Stomach (tissue), 8 donors: ENCODE measurements at regions not wholly inside any gene's neighbourhood (a gene's known extent, or its start where the extent isn't known, plus 50 kb on each side); places are given as distances from the start of the nearest gene placed in this dataset.
A peak's percentile ranks its signal among the peaks of the same experiment; 100 is the strongest.
"Not testable (repeated sequence)": the region's sequence is repeated elsewhere in the genome, so short reads cannot be mapped to it uniquely, and the experiment has no call there.

Experiments used
- DNase-seq, 2 donors: peaks; one replicate each; pipeline versions ENCODE4 v3.0.0 to v3.0.0-alpha.2; 2013 to 2019
- H3K27ac ChIP-seq, 5 donors: fragments of 200-600 bp in 4 of 5; sonication (generic) in 4 of 5; one replicate each; pipeline ENCODE4 v1.5.1; 2013 to 2019; ENCODE audit warnings: mild to moderate bottlenecking in 1 of 5, moderate library complexity in 1 of 5
- H3K27me3 ChIP-seq, 3 donors: fragments of 200-600 bp; sonication (generic); one replicate each; pipeline ENCODE4 v1.5.1; 2017 to 2019; ENCODE audit warnings: mixed run types in 1 of 3
- H3K36me3 ChIP-seq, 4 donors: fragments of 200-600 bp; sonication (generic); 1 replicate in 3 of 4; 2 replicates in 1 of 4; pipeline ENCODE4 v1.5.1; 2016 to 2019
- H3K4me1 ChIP-seq, 4 donors: fragments of 200-600 bp; sonication (generic); one replicate each; pipeline ENCODE4 v1.5.1; 2016 to 2019
- H3K4me3 ChIP-seq, 4 donors: fragments of 200-600 bp; sonication (generic) in 3 of 4; one replicate each; pipeline ENCODE4 v1.5.1; 2016 to 2019; ENCODE audit warnings: mild to moderate bottlenecking in 1 of 4
- H3K9me3 ChIP-seq, 4 donors: fragments of 200-600 bp; sonication (generic); one replicate each; pipeline ENCODE4 v1.5.1; 2016 to 2019
- EP300 ChIP-seq: sonication (generic); formaldehyde crosslinking; IDR thresholded peaks from one replicate; pipeline ENCODE4 v1.6.1; 2017; ENCODE audit warnings: antibody characterized with exemption
- POLR2A ChIP-seq, 4 donors: fragments of 450-650 bp; IDR thresholded peaks; one replicate each; pipeline ENCODE4 v1.6.1; 2016; ENCODE audit warnings: antibody characterized with exemption in 4 of 4, control low read depth in 2 of 4, mild to moderate bottlenecking in 1 of 4, moderate library complexity in 1 of 4
- POLR2AphosphoS5 ChIP-seq, 3 donors: sonication (generic); formaldehyde crosslinking; IDR thresholded peaks; one replicate each; pipeline ENCODE4 v1.6.1; 2016; ENCODE audit warnings: antibody characterized with exemption in 3 of 3
- WGBS, 5 donors: extraction: QIAGEN DNeasy Blood & Tissue Kit in 3 of 5; methylation state at CpG; one replicate each; pipeline versions ENCODE4 v1.1.5 to v1.1.7; 2013 to 2018; 5-methylcytosine and 5-hydroxymethylcytosine counted together
- intact Hi-C: fragments of 100-400 bp; cut with DNase I; formaldehyde crosslinking; loops from one replicate; pipeline ENCODE4 v1.15.1; 2023; ENCODE audit warnings: low total_unique reads
- TF ChIP-seq, protein P1 (sequence below), 7 experiments: fragments of 450-650 bp in 4 of 7; fragments of 200-600 bp in 3 of 7; sonication (generic) in 3 of 7; IDR thresholded peaks; one replicate each; pipeline ENCODE4 v1.5.1; 2016 to 2019; ENCODE audit warnings: antibody characterized with exemption in 7 of 7, control low read depth in 2 of 7, mild to moderate bottlenecking in 1 of 7
- donor health status: healthy with polysubstance abuse.
- donor health status: Bipolar disorder and iron deficiency.
- donor health status: healthy.

DNA sequence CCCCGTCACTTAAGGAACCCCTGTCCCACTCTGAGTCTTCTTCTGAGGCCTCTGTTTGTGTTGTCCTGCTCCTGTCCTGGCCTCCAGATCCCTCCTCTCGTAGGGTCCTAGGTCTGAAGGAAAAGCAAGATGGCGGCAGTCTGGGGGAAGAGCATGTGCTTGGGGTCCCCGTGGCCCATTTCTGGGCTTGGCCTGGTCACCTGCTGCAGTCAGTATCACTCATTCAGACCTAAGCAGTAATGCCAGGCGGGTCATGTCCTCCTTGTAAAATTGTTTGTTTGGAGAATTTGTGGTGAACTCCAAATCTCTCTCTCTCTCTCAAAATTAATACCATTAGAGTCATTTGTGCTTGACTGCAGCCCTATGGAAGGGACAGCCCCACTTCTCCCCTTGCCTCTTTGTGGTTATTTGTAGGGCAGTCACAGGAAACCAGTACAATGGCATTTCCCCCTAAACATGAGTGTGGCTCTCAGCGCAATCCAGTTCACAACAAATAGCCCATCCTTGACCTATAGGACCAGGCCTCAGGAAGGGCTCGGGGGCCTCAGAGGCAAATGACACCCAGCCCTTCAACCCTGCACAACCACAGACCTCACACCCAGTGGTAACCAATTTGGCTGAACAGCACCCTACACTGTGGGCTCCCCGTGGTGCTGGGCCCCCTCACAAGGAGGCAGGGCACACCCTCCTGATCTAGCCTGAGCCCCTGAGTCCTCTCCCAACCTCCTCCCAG lies 173.5 kb downstream of the OR4M2 start:
- Histone ChIP-seq H3K36me3 (no peaks in the 10 kb centered on the region), H3K4me1 (no peaks in the 10 kb centered on the region), H3K4me3 (no peak overlapping the region), H3K27ac (no peak overlapping the region), H3K27me3 (peaks cover 0 to 11% (median 0%) of the 10 kb centered on the region in 3 donors), H3K9me3 (peaks cover 0 to 29% (median 3%) of the 10 kb centered on the region in 4 donors)
- WGBS, 5 donors: 54 to 58% (median 56%) methylated on average over 8 of the region's 8 CpGs
- TF ChIP-seq POLR2A (IDR thresholded peaks at IDR 0.05): no peak
- intact Hi-C loops: loop anchor here (10.0 kb wide), 1 partner anchor 1909 kb away; no protein-coding TSS in a partner anchor
- DNase-seq: no peak

DNA sequence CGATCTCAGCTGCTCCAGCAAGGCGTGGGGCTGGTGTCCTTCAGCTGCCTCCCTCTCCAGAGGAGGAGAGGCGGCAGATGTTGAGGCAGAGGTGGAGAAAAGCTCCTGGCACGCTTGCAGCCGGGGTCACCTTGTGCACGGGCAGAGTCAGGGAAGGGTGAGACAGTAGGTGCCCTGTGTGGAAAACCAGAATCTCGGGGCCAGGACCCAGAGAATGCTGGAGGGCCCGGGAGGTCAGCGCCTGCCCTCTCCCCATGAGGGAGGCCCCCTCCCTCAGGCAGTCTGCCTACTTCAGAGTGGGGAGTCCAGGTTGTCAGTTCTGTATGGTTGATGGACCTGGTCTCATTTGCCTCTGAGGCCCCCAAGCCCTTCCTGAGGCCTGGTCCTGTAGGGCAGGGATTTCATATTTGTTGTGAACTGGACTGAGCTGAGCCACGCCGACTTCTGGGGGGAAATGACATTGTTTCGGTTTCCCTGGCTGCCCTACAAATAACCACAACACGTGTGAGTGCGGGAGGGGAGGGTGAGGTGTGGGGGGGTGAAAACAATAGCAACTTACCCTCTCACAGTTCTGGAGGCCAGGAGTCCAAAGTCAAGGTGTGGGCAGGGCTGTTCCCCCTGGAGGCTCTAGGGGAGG lies 174.2 kb downstream of the OR4M2 start:
- not testable (repeated sequence) for H3K4me3 ChIP-seq, H3K4me1 ChIP-seq, DNase-seq, H3K27ac ChIP-seq, H3K36me3 ChIP-seq
- WGBS, 5 donors: 61 to 72% (median 62%) methylated on average over 8 to 14 of the region's 14 CpGs
- intact Hi-C loops: loop anchor here (10.0 kb wide), 1 partner anchor 1910 kb away; no protein-coding TSS in a partner anchor
- H3K9me3 ChIP-seq: peaks cover 0 to 28% (median 4%) of the 10 kb centered on the region in 4 donors
- H3K27me3 ChIP-seq: peaks cover 0 to 11% (median 0%) of the 10 kb centered on the region in 3 donors

DNA sequence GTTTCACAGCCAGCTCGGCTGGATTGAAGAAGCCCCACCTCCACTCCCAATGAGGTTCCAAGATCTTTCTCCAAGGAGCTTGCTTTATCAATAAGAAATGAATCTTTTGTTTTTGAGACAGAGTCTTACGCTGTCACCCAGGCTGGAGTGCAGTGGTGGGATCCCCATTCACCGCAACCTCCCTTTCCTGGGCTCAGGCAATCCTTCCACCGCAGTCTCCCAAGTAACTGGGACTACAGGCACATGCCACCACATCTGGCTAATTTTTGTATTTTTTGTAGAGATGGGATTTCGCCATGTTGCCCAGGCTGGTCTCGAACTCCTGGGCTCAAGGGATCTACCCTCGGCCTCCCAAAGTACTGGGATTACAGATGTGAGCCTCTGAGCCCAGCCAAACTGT lies 175.3 kb downstream of the OR4M2 start:
- intact Hi-C loops: loop anchor here (10.0 kb wide), 1 partner anchor 1911 kb away; no protein-coding TSS in a partner anchor
- WGBS, 5 donors: 69 to 83% (median 81%) methylated on average over 7 of the region's 7 CpGs

DNA sequence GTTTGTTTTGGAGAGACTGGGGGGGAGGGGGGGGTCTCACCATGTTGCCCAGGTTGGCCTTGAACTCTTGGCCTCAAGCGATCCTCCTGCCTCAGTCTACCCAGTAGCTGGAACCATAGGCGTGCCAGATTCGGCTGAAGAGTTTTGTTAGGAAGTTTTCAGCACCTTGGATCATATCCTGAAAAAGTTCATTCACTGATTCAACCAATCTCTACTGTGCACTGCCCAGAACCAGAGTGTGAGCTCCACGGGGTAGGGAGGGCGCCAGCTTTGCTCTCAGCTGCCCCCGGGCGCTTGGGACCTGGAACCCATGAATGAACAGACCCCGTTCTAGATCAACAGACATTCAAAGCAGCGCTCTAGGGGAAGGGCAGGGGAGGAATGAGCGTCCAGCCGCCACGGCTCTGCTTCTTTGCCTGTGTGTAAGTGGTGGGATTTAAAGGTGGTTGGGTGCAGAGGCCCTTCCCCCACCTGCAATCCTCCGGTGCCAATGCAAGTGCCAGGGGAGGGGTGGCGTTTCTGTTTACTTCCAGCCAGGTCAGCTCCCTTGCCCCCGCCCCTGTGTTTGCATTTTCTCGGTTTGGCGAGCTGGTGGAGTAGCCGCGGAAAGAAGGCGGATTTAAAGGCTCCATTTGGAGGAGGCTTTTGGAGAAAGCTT lies 176.2 kb downstream of the OR4M2 start:
- not testable (repeated sequence) for DNase-seq, H3K27ac ChIP-seq, H3K4me3 ChIP-seq, H3K36me3 ChIP-seq, H3K4me1 ChIP-seq
- peaks cover 0 to 26% (median 4%) of the 10 kb centered on the region in 4 donors for H3K9me3 ChIP-seq
- peaks cover 0 to 11% (median 0%) of the 10 kb centered on the region in 3 donors for H3K27me3 ChIP-seq
- intact Hi-C loops: loop anchor here (10.0 kb wide), 1 partner anchor 1912 kb away; no protein-coding TSS in a partner anchor
- 72 to 80% (median 75%) methylated on average over 20 of the region's 20 CpGs for WGBS, 5 donors

More for the DNA sequence above, 175.3 kb downstream of the OR4M2 start:
- H3K4me3 ChIP-seq, H3K27ac ChIP-seq, H3K4me1 ChIP-seq, H3K36me3 ChIP-seq, DNase-seq: not testable (repeated sequence)
- peaks cover 0 to 11% (median 0%) of the 10 kb centered on the region in 3 donors for H3K27me3 ChIP-seq
- H3K9me3 ChIP-seq: peaks cover 0 to 26% (median 4%) of the 10 kb centered on the region in 4 donors

DNA sequence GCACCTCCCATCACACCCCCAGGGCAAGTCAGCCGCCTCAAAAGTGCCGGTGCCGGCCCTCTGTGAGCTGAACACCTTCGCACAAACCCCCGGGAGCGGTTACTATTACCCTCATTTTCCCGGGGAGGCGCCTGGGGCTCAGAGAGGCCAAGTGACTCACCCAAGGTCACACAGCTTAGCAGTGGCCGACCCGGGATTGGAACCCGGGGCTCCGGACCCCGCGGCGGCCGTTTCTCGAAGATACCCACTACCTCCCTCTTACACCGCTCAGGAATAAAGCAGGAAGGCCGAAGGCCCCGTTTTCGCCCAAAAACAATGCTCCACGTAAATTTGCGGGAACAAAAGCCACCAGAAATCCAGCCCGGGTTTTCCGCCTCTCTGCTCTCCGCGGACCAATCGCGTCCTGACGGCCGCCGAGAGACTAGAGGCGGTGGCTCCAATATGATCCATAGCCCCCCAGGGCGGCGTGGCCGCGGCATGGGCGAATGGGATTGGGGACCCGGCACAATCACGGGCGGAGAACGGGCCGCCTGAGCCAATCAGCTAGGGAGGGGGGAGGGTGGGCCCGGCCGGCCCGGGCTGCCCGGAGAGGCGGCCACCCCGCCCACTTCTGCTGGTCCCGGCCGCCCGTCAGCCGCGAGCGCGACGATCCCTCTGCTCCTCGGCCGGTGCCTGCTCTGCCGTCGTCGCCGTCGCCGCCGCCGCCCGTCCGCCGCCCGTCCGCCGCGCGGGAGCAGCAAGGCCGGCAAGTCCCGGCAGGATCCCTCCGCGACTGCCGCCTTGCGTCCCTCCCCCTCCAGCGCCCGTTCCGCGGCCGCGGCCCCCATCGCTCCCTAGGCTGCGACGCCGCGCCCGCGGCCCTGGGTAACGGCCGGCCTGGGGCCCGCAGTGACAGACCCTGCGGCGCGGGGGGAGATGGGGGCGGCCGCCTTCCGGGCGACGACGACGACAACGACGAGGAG lies 177.0 kb downstream of the OR4M2 start:
- WGBS, 5 donors: 56 to 80% (median 75%) methylated on average over 62 to 109 of the region's 109 CpGs
- no peaks in the 10 kb centered on the region for H3K4me1 ChIP-seq
- H3K36me3 ChIP-seq: no peaks in the 10 kb centered on the region
- peak overlapping the region in 1 of 5 donors; percentile 59 for H3K27ac ChIP-seq
- H3K4me3 ChIP-seq: no peak overlapping the region
- TF ChIP-seq POLR2A (IDR thresholded peaks at IDR 0.05) (no peak), EP300 (no peak), POLR2AphosphoS5 (IDR thresholded peaks at IDR 0.05) (no peak)
- TF ChIP-seq, protein P1, sequence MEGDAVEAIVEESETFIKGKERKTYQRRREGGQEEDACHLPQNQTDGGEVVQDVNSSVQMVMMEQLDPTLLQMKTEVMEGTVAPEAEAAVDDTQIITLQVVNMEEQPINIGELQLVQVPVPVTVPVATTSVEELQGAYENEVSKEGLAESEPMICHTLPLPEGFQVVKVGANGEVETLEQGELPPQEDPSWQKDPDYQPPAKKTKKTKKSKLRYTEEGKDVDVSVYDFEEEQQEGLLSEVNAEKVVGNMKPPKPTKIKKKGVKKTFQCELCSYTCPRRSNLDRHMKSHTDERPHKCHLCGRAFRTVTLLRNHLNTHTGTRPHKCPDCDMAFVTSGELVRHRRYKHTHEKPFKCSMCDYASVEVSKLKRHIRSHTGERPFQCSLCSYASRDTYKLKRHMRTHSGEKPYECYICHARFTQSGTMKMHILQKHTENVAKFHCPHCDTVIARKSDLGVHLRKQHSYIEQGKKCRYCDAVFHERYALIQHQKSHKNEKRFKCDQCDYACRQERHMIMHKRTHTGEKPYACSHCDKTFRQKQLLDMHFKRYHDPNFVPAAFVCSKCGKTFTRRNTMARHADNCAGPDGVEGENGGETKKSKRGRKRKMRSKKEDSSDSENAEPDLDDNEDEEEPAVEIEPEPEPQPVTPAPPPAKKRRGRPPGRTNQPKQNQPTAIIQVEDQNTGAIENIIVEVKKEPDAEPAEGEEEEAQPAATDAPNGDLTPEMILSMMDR (IDR thresholded peaks at IDR 0.05): no peak
- peaks cover 0 to 26% (median 4%) of the 10 kb centered on the region in 4 donors for H3K9me3 ChIP-seq
- no peak for DNase-seq
- intact Hi-C loops: loop anchor here (10.0 kb wide), 1 partner anchor 1913 kb away; no protein-coding TSS in a partner anchor
- H3K27me3 ChIP-seq: peaks cover 0 to 11% (median 0%) of the 10 kb centered on the region in 3 donors
